ENCODE measurements at regions not wholly inside any gene's neighbourhood (a gene's known extent, or its start where the extent isn't known, plus 50 kb on each side); places are given as distances from the start of the nearest gene placed in this dataset.

- no peak for TF ChIP-seq KDM1A (IDR thresholded peaks at IDR 0.05; ENCODE audit: borderline replicate concordance, low read length)
- TF ChIP-seq CTCF (IDR thresholded peaks at IDR 0.05; ENCODE audit: control extremely low read depth in 1 of 3, insufficient read depth in 1 of 3, low read depth in 1 of 3, low read length in 3 of 3), result no peak
- no peak for TF ChIP-seq POLR2A (IDR thresholded peaks at IDR 0.05; ENCODE audit: control extremely low read depth in 1 of 2, low read depth in 2 of 2, low read length in 2 of 2)
- TF ChIP-seq MAX (IDR thresholded peaks at IDR 0.05), result no peak
- no peak for TF ChIP-seq CEBPB (IDR thresholded peaks at IDR 0.05; ENCODE audit: low read depth, low read length)
- no peak for TF ChIP-seq TAF7 (optimal IDR thresholded peaks at IDR 0.05; ENCODE audit: borderline replicate concordance, low read depth, low read length)
- TF ChIP-seq E2F6 (IDR thresholded peaks at IDR 0.05), result no peak
- no peak for TF ChIP-seq USF2 (IDR thresholded peaks at IDR 0.05; ENCODE audit: low read length)
- TF ChIP-seq RFX5 (IDR thresholded peaks at IDR 0.05; ENCODE audit: borderline replicate concordance, low read depth, low read length), result no peak
- TF ChIP-seq TCF12 (IDR thresholded peaks at IDR 0.05; ENCODE audit: low read depth, low read length), result no peak
- no peak for TF ChIP-seq HDAC6 (IDR thresholded peaks at IDR 0.05; ENCODE audit: low read depth, low read length)
- TF ChIP-seq CHD1 (IDR thresholded peaks at IDR 0.05; ENCODE audit: low read depth, low read length), result no peak
- no peak for TF ChIP-seq JUN (IDR thresholded peaks at IDR 0.05; ENCODE audit: low read depth, low read length)
- no peak for TF ChIP-seq SP2 (IDR thresholded peaks at IDR 0.05; ENCODE audit: low read length)
Measured at GRCh38 chr9:26412446-26412845, 480.2 kb downstream of the CAAP1 start.
